ENCODE measurements at regions not wholly inside any gene's neighbourhood (a gene's known extent, or its start where the extent isn't known, plus 50 kb on each side); places are given as distances from the start of the nearest gene placed in this dataset.

DNA sequence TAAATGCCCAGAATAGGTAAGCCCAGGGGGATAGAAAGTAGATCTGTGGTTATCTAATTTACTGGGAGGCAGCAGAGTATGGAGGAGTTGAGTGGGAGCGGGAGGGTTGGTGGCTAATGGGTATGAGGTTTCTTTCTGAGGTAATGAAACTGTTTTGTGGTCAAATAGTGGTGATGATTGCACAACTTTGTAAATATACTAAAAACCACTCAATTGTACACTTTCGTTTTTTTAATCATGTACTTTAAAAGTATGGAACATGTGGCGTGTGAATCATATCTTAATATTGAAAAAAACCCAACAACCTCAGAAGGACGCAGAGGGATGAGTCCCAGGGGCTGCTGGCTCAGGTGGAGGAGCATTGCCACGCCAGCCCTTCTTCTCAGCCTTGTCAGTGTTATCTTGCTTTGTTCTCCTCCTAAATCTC, 118.1 kb downstream of the WDR11 start:
- TF ChIP-seq, protein P1, sequence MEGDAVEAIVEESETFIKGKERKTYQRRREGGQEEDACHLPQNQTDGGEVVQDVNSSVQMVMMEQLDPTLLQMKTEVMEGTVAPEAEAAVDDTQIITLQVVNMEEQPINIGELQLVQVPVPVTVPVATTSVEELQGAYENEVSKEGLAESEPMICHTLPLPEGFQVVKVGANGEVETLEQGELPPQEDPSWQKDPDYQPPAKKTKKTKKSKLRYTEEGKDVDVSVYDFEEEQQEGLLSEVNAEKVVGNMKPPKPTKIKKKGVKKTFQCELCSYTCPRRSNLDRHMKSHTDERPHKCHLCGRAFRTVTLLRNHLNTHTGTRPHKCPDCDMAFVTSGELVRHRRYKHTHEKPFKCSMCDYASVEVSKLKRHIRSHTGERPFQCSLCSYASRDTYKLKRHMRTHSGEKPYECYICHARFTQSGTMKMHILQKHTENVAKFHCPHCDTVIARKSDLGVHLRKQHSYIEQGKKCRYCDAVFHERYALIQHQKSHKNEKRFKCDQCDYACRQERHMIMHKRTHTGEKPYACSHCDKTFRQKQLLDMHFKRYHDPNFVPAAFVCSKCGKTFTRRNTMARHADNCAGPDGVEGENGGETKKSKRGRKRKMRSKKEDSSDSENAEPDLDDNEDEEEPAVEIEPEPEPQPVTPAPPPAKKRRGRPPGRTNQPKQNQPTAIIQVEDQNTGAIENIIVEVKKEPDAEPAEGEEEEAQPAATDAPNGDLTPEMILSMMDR (IDR thresholded peaks at IDR 0.05): no peak
- no peak for TF ChIP-seq POLR2A (IDR thresholded peaks at IDR 0.05)
